SK-N-MC (cell line): ENCODE measurements at regions not wholly inside any gene's neighbourhood (a gene's known extent, or its start where the extent isn't known, plus 50 kb on each side); places are given as distances from the start of the nearest gene placed in this dataset.

Experiments
- EZH2 ChIP-seq: fragments of 200-600 bp; sonication (generic); IDR thresholded peaks from one replicate; pipeline ENCODE4 v1.6.1; 2017; ENCODE audit warnings: antibody characterized with exemption
- POLR2AphosphoS5 ChIP-seq: IDR thresholded peaks from 2 replicates; pipeline ENCODE4 v1.6.1; 2012; ENCODE audit warnings: mild to moderate bottlenecking, low read depth, low read length, borderline replicate concordance

DNA sequence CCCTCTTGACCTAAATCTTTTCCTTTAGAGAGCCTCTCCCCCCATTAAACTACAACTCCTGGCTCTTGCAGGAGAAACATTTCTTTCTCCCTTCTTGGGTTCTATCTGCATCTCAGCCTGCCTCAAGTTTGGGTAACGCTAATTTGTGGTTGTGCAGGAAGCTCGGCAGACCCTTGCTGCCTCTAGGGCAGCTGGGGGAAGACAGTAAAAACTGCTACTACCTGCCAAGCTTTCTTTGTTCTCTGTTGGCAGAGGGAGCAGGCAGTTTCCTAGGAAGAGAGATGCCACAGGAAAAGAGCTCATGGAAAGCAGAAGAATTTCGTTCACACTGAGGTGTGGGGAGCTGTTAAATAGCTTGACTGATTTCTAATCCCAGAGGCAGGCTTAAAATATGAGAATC is 555.6 kb upstream of the IGFBP7 start:
- TF ChIP-seq POLR2AphosphoS5, result no peak
- no peak for TF ChIP-seq EZH2
